GM12878 (cell line): ENCODE measurements at regions not wholly inside any gene's neighbourhood (a gene's known extent, or its start where the extent isn't known, plus 50 kb on each side); places are given as distances from the start of the nearest gene placed in this dataset.

Experiments
- ATAC-seq: fragments of 200-7000 bp; cut with Tn5 transposase; 3 replicates; pipeline ENCODE4 v1.9.1; 2020; ENCODE audit warnings: mild to moderate bottlenecking, moderate library complexity
- BruUV-seq: library from RNA; stranded (reverse); fragments of 400-500 nt; replicated peaks from 2 replicates; lab custom pipeline; 2021; lab: Mats Ljungman, UMichigan
- CTCF ChIA-PET: fragments of 300-600 bp; sonication (Branson Sonifier 250); formaldehyde crosslinking; extraction: SDS; loops from one replicate; lab custom pipeline; 2021; ENCODE audit warnings: inconsistent platforms; lab: Yijun Ruan, JAX
- POLR2A ChIA-PET: fragments of 350-600 bp; formaldehyde crosslinking; extraction: SDS; loops from one replicate; lab custom pipeline; 2021; ENCODE audit warnings: inconsistent platforms; lab: Charles Lee
- RAD21 ChIA-PET: fragments of 300-600 bp; sonication (Branson Sonifier 250); formaldehyde crosslinking; loops from one replicate; lab custom pipeline; 2023; ENCODE audit warnings: antibody characterized with exemption; ENCODE audit not compliant: unreplicated experiment; lab: Charles Lee
- SMC1A ChIA-PET: fragments of 300-600 bp; sonication (Branson Sonifier 250); formaldehyde crosslinking; loops from one replicate; lab custom pipeline; 2023; ENCODE audit not compliant: unreplicated experiment, uncharacterized antibody; lab: Charles Lee
- DNase-seq: peaks from one replicate; pipeline ENCODE4 v3.0.0-alpha.2; 2011; ENCODE audit warnings: low read depth, low spot score
- FAIRE-seq: peaks from 3 replicates; lab custom pipeline; 2011; peaks lifted over from hg19 to GRCh38; lab: Jason Lieb, UNC
- H2AFZ ChIP-seq: 2 replicates; pipeline ENCODE4 v1.6.0; 2011; ENCODE audit warnings: low read depth, low read length, control low read depth; ENCODE audit not compliant: control insufficient read depth
- H3K27ac ChIP-seq: 2 replicates; pipeline ENCODE4 v1.5.1; 2011; ENCODE audit warnings: control low read depth; ENCODE audit not compliant: control insufficient read depth, insufficient read depth
- H3K27me3 ChIP-seq, 2 experiments: replicated peaks in 1 of 2; 2 replicates each; pipeline versions ENCODE4 v1.6.0 to v1.6.1; 2011; ENCODE audit warnings: low read length in 1 of 2; ENCODE audit not compliant: control insufficient read depth in 2 of 2, insufficient read depth in 2 of 2
- H3K36me3 ChIP-seq, 2 experiments: 2 replicates each; pipeline ENCODE4 v1.5.1; 2011; ENCODE audit warnings: low read length in 1 of 2; ENCODE audit not compliant: control insufficient read depth in 2 of 2, insufficient read depth in 2 of 2
- H3K4me1 ChIP-seq: 2 replicates; pipeline ENCODE4 v1.6.1; 2011; ENCODE audit warnings: mild to moderate bottlenecking, low read length, moderate library complexity, mixed read lengths; ENCODE audit not compliant: control insufficient read depth, insufficient read depth
- H3K4me2 ChIP-seq: 2 replicates; pipeline ENCODE4 v1.6.0; 2011; ENCODE audit warnings: control low read depth; ENCODE audit not compliant: control insufficient read depth, insufficient read depth
- H3K4me3 ChIP-seq: fragments of 200-600 bp; sonication (generic); 2 replicates; pipeline ENCODE4 v1.5.1; 2016
- H3K79me2 ChIP-seq: 2 replicates; pipeline ENCODE4 v1.6.0; 2011; ENCODE audit warnings: low read length; ENCODE audit not compliant: control insufficient read depth, insufficient read depth
- H3K9ac ChIP-seq: 2 replicates; pipeline ENCODE4 v1.8.0; 2011; ENCODE audit warnings: low read length, control low read depth, mixed read lengths; ENCODE audit not compliant: control insufficient read depth, insufficient read depth
- H3K9me3 ChIP-seq: replicated peaks from 3 replicates; pipeline ENCODE4 v1.5.1; 2011; ENCODE audit warnings: mild to moderate bottlenecking, low read length; ENCODE audit not compliant: control insufficient read depth, insufficient read depth
- H4K20me1 ChIP-seq: 2 replicates; pipeline ENCODE4 v1.6.0; 2011; ENCODE audit not compliant: control insufficient read depth, insufficient read depth
- ATF3 ChIP-seq: IDR thresholded peaks from 2 replicates; pipeline ENCODE4 v1.6.1; 2011; ENCODE audit warnings: low read depth, mild to moderate bottlenecking, low read length, moderate library complexity, borderline replicate concordance; ENCODE audit errors: extremely low read depth
- BRCA1 ChIP-seq: IDR thresholded peaks from 2 replicates; pipeline ENCODE4 v1.6.1; 2011; ENCODE audit warnings: low read depth, low read length, improper control_type of control experiment
- CBFB ChIP-seq: IDR thresholded peaks from 2 replicates; pipeline ENCODE4 v1.6.1; 2016; ENCODE audit warnings: antibody characterized with exemption, low read depth
- CEBPZ ChIP-seq: fragments of 150-350 bp; IDR thresholded peaks from 2 replicates; pipeline ENCODE4 v1.6.1; 2016; ENCODE audit warnings: low read depth, low read length
- HCFC1 ChIP-seq: fragments of 150-350 bp; IDR thresholded peaks from 2 replicates; pipeline ENCODE4 v1.6.1; 2014; ENCODE audit warnings: low read length
- IKZF1 ChIP-seq: fragments of 450-650 bp; conservative IDR thresholded peaks from 2 replicates; pipeline ENCODE4 v1.6.1; 2017; ENCODE audit warnings: antibody characterized with exemption, mild to moderate bottlenecking
- MTA2 ChIP-seq: fragments of 450-650 bp; IDR thresholded peaks from 2 replicates; pipeline ENCODE4 v1.6.1; 2016; ENCODE audit warnings: low read depth, mild to moderate bottlenecking, moderate library complexity
- NR2C1 ChIP-seq: fragments of 450-650 bp; IDR thresholded peaks from 2 replicates; pipeline ENCODE4 v1.6.1; 2017; ENCODE audit warnings: antibody characterized with exemption, mild to moderate bottlenecking, moderate library complexity
- RBBP5 ChIP-seq: fragments of 200-600 bp; sonication (generic); conservative IDR thresholded peaks from 2 replicates; pipeline ENCODE4 v1.6.1; 2016
- STAT1 ChIP-seq: fragments of 450-650 bp; conservative IDR thresholded peaks from 2 replicates; pipeline ENCODE4 v1.6.1; 2014; ENCODE audit warnings: antibody characterized with exemption, mild to moderate bottlenecking
- WGBS: methylation state at CpG from one replicate; pipeline ENCODE4 v1.1.6; 2016; ENCODE audit warnings: low lambda C conversion rate; ENCODE audit not compliant: insufficient replicate concordance, insufficient coverage; ENCODE audit errors: missing lambda C conversion rate; 5-methylcytosine and 5-hydroxymethylcytosine counted together
- in situ Hi-C: fragments of 300-500 bp; cut with MboI; formaldehyde crosslinking; loops from 9 replicates; pipeline ENCODE4 v1.14.3; 2018; ENCODE audit warnings: mixed read lengths
- intact Hi-C: fragments of 100-400 bp; cut with micrococcal nuclease; formaldehyde crosslinking; loops from one replicate; pipeline ENCODE4 v1.14.2; 2022; ENCODE audit not compliant: unreplicated experiment

GRCh38 chr4:56252561-56253152, 134.6 kb downstream of the AASDH start (continued):
- TF ChIP-seq CEBPZ (no peak), NR2C1 (no peak)

- POLR2A ChIA-PET: no interaction called here
- Histone ChIP-seq H3K79me2 (no peaks in the 10 kb centered on the region), H2AFZ (no peak overlapping the region)
- TF ChIP-seq CEBPZ (no peak), STAT1 (no peak), BRCA1 (no peak), CBFB (no peak), ATF3 (no peak), IKZF1 (no peak), MTA2 (no peak), HCFC1 (no peak), RBBP5 (no peak)
Observed at GRCh38 chr4:56251556-56251955, 135.7 kb downstream of the AASDH start.

More at GRCh38 chr4:56251556-56251955, 135.7 kb downstream of the AASDH start:
- H3K4me3 ChIP-seq: no peak overlapping the region
- no peak for FAIRE-seq
- no peak for ATAC-seq
- no peaks in the 10 kb centered on the region for H3K4me1 ChIP-seq
- H3K36me3 ChIP-seq: no peaks in the 10 kb centered on the region
- H3K9ac ChIP-seq: no peak overlapping the region
- in situ Hi-C loops: no loop called here
- WGBS: 61% methylated on average over 3 of the region's 3 CpGs
- ChIA-PET RAD21 (no interaction called here), CTCF (no interaction called here), SMC1A (no interaction called here)
- no peak overlapping the region for H3K27ac ChIP-seq
- no peak for DNase-seq
- no peaks in the 10 kb centered on the region for H3K9me3 ChIP-seq
- no peaks in the 10 kb centered on the region for H4K20me1 ChIP-seq
- intact Hi-C loops: no loop called here
- H3K4me2 ChIP-seq: no peak overlapping the region
- H3K27me3 ChIP-seq: no peaks in the 10 kb centered on the region
- BruUV-seq: no TSS peak
